ENCODE measurements at regions not wholly inside any gene's neighbourhood (a gene's known extent, or its start where the extent isn't known, plus 50 kb on each side); places are given as distances from the start of the nearest gene placed in this dataset.

GRCh38 chr2:239467956-239468490 lies 67.2 kb upstream of the HDAC4 start:
- Mint-ChIP-seq H3K4me3 (ENCODE audit: unreplicated experiment) (no peak overlapping the region), H3K27ac (ENCODE audit: unreplicated experiment) (no peak overlapping the region), H3K4me1 (ENCODE audit: low read depth, unreplicated experiment) (peaks cover 5% of the 10 kb centered on the region), H3K27me3 (ENCODE audit: unreplicated experiment) (peaks cover 4% of the 10 kb centered on the region), H3K9me3 (ENCODE audit: unreplicated experiment) (peaks cover 6% of the 10 kb centered on the region), H3K36me3 (ENCODE audit: unreplicated experiment) (peaks cover 10% of the 10 kb centered on the region)
- no peak for TF ChIP-seq CTCF (IDR thresholded peaks at IDR 0.05; ENCODE audit: partially characterized antibody, unreplicated experiment)
- DNase-seq: no peak

- Mint-ChIP-seq H3K4me1 (ENCODE audit: low read depth, unreplicated experiment) (peaks cover 5% of the 10 kb centered on the region), H3K36me3 (ENCODE audit: unreplicated experiment) (peaks cover 10% of the 10 kb centered on the region), H3K27ac (ENCODE audit: unreplicated experiment) (no peak overlapping the region), H3K4me3 (ENCODE audit: unreplicated experiment) (no peak overlapping the region), H3K9me3 (ENCODE audit: unreplicated experiment) (peaks cover 6% of the 10 kb centered on the region), H3K27me3 (ENCODE audit: unreplicated experiment) (peaks cover 4% of the 10 kb centered on the region)
- no peak for DNase-seq
- TF ChIP-seq CTCF (IDR thresholded peaks at IDR 0.05; ENCODE audit: partially characterized antibody, unreplicated experiment): no peak
Observed at GRCh38 chr2:239467281-239467955, 66.6 kb upstream of the HDAC4 start.

GRCh38 chr2:239466755-239467271 lies 66.0 kb upstream of the HDAC4 start:
- Mint-ChIP-seq H3K27me3 (ENCODE audit: unreplicated experiment) (peaks cover 2% of the 10 kb centered on the region), H3K9me3 (ENCODE audit: unreplicated experiment) (peaks cover 6% of the 10 kb centered on the region), H3K36me3 (ENCODE audit: unreplicated experiment) (peaks cover 10% of the 10 kb centered on the region), H3K4me3 (ENCODE audit: unreplicated experiment) (no peak overlapping the region), H3K4me1 (ENCODE audit: low read depth, unreplicated experiment) (peaks cover 5% of the 10 kb centered on the region), H3K27ac (ENCODE audit: unreplicated experiment) (no peak overlapping the region)
- DNase-seq: no peak
- TF ChIP-seq CTCF (IDR thresholded peaks at IDR 0.05; ENCODE audit: partially characterized antibody, unreplicated experiment): no peak

GRCh38 chr2:239466061-239466754 lies 65.4 kb upstream of the HDAC4 start:
- TF ChIP-seq CTCF (IDR thresholded peaks at IDR 0.05; ENCODE audit: partially characterized antibody, unreplicated experiment): no peak
- Mint-ChIP-seq H3K4me3 (ENCODE audit: unreplicated experiment) (no peak overlapping the region), H3K4me1 (ENCODE audit: low read depth, unreplicated experiment) (peaks cover 5% of the 10 kb centered on the region), H3K27me3 (ENCODE audit: unreplicated experiment) (no peaks in the 10 kb centered on the region), H3K9me3 (ENCODE audit: unreplicated experiment) (peaks cover 6% of the 10 kb centered on the region), H3K27ac (ENCODE audit: unreplicated experiment) (no peak overlapping the region), H3K36me3 (ENCODE audit: unreplicated experiment) (peaks cover 10% of the 10 kb centered on the region)
- DNase-seq: no peak
